ENCODE measurements at regions not wholly inside any gene's neighbourhood (a gene's known extent, or its start where the extent isn't known, plus 50 kb on each side); places are given as distances from the start of the nearest gene placed in this dataset.

- POLR2A ChIA-PET = no interaction called here
- intact Hi-C loops (cut with micrococcal nuclease) = no loop called here
- Histone ChIP-seq H3K9me2 (ENCODE audit: insufficient read depth) (no peaks in the 10 kb centered on the region), H4K20me1 (ENCODE audit: insufficient read depth) (no peaks in the 10 kb centered on the region), H3K27me3 (ENCODE audit: insufficient read depth, low read length) (no peaks in the 10 kb centered on the region), H3K27ac (ENCODE audit: low read depth, low read length) (no peak overlapping the region), H3K9ac (ENCODE audit: low read length) (no peak overlapping the region), H3K4me3 (replicated peaks in 1 of 2; ENCODE audit: low read depth in 1 of 2, low read length in 2 of 2) (no peak overlapping the region), H3K36me3 (ENCODE audit: control insufficient read depth in 1 of 2, insufficient read depth in 2 of 2, low read length in 2 of 2) (no peaks in the 10 kb centered on the region), H3K9me3 (ENCODE audit: control insufficient read depth in 1 of 2, insufficient read depth in 1 of 2, low read depth in 1 of 2, low read length in 2 of 2) (no peaks in the 10 kb centered on the region), H3K4me2 (ENCODE audit: low read length) (no peak overlapping the region), H2AFZ (ENCODE audit: low read depth, low read length, poor library complexity, severe bottlenecking) (no peak overlapping the region), H3K79me2 (ENCODE audit: insufficient read depth, low read length) (no peaks in the 10 kb centered on the region), H3K4me1 (ENCODE audit: control insufficient read depth in 1 of 2, insufficient read depth in 2 of 2, low read length in 2 of 2) (no peaks in the 10 kb centered on the region)
- no peak for DNase-seq (ENCODE audit: low read depth, low spot score)
- CTCF ChIA-PET = no interaction called here
- RAD21 ChIA-PET (ENCODE audit: low non-redundant PET in 1 of 2, low total read pairs in 2 of 2, uncharacterized antibody in 2 of 2, unreplicated experiment in 2 of 2) = no interaction called here
- ATAC-seq = no peak
- no peak for TF ChIP-seq ZNF274 (IDR thresholded peaks at IDR 0.05; ENCODE audit: low read depth, low read length)
- no peak for TF ChIP-seq JUND (IDR thresholded peaks at IDR 0.05)
- no peak for TF ChIP-seq ATF3 (IDR thresholded peaks at IDR 0.05)
- TF ChIP-seq EGR1 (IDR thresholded peaks at IDR 0.05; ENCODE audit: low read depth) = no peak
- no peak for TF ChIP-seq SP1 (IDR thresholded peaks at IDR 0.05; ENCODE audit: low read depth)
- no peak for TF ChIP-seq POLR2AphosphoS5 (IDR thresholded peaks at IDR 0.05; ENCODE audit: low read depth, low read length)
- TF ChIP-seq SRF (IDR thresholded peaks at IDR 0.05; ENCODE audit: low read depth) = no peak
- TF ChIP-seq CBX3 (IDR thresholded peaks at IDR 0.05; ENCODE audit: low read depth) = no peak
- no peak for TF ChIP-seq YY1 (IDR thresholded peaks at IDR 0.05; ENCODE audit: extremely low read depth, insufficient replicate concordance, low read depth, low read length)
- TF ChIP-seq CTCF (IDR thresholded peaks at IDR 0.05 in 2 of 3, conservative IDR thresholded peaks at IDR 0.05 in 1 of 3; ENCODE audit: borderline replicate concordance in 1 of 3, insufficient read depth in 1 of 3, low read depth in 2 of 3, low read length in 2 of 3) = no peak
- TF ChIP-seq FOSL1 (IDR thresholded peaks at IDR 0.05; ENCODE audit: low read depth) = no peak
- TF ChIP-seq CEBPB (IDR thresholded peaks at IDR 0.05; ENCODE audit: low read depth) = no peak
- TF ChIP-seq RAD21 (IDR thresholded peaks at IDR 0.05; ENCODE audit: low read depth) = no peak
- BruUV-seq (replicated peaks) = no TSS peak
Measured at GRCh38 chr1:172756024-172756423, 97.1 kb downstream of the FASLG start.
